ENCODE measurements at regions not wholly inside any gene's neighbourhood (a gene's known extent, or its start where the extent isn't known, plus 50 kb on each side); places are given as distances from the start of the nearest gene placed in this dataset.

- TF ChIP-seq HLTF (IDR thresholded peaks at IDR 0.05) (no peak), ZNF41 (CRISPR knock-in tag; conservative IDR thresholded peaks at IDR 0.05) (no peak), ZNF311 (CRISPR knock-in tag; IDR thresholded peaks at IDR 0.05) (no peak), HDAC2 (IDR thresholded peaks at IDR 0.05) (no peak), NFYB (IDR thresholded peaks at IDR 0.05; ENCODE audit: extremely low read depth, insufficient read length) (no peak), CREB1 (IDR thresholded peaks at IDR 0.05) (0 out of 2 replicates have a peak, but pooled peaks have one; percentile 18), CREB1 (CRISPR knock-in tag; IDR thresholded peaks at IDR 0.05) (no peak), SMAD1 (IDR thresholded peaks at IDR 0.05; ENCODE audit: low read depth, low read length, partially characterized antibody) (no peak), NR2C1 (IDR thresholded peaks at IDR 0.05) (no peak), NR2C1 (tag; IDR thresholded peaks at IDR 0.05) (no peak), ZKSCAN1 (IDR thresholded peaks at IDR 0.05; ENCODE audit: low read depth, low read length) (no peak), GABPB1 (CRISPR knock-in tag; IDR thresholded peaks at IDR 0.05) (no peak)
- TF ChIP-seq, protein P1, sequence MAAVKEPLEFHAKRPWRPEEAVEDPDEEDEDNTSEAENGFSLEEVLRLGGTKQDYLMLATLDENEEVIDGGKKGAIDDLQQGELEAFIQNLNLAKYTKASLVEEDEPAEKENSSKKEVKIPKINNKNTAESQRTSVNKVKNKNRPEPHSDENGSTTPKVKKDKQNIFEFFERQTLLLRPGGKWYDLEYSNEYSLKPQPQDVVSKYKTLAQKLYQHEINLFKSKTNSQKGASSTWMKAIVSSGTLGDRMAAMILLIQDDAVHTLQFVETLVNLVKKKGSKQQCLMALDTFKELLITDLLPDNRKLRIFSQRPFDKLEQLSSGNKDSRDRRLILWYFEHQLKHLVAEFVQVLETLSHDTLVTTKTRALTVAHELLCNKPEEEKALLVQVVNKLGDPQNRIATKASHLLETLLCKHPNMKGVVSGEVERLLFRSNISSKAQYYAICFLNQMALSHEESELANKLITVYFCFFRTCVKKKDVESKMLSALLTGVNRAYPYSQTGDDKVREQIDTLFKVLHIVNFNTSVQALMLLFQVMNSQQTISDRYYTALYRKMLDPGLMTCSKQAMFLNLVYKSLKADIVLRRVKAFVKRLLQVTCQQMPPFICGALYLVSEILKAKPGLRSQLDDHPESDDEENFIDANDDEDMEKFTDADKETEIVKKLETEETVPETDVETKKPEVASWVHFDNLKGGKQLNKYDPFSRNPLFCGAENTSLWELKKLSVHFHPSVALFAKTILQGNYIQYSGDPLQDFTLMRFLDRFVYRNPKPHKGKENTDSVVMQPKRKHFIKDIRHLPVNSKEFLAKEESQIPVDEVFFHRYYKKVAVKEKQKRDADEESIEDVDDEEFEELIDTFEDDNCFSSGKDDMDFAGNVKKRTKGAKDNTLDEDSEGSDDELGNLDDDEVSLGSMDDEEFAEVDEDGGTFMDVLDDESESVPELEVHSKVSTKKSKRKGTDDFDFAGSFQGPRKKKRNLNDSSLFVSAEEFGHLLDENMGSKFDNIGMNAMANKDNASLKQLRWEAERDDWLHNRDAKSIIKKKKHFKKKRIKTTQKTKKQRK (IDR thresholded peaks at IDR 0.05; ENCODE audit: borderline replicate concordance, low read depth, low read length), result no peak
Measured at GRCh38 chr16:79409978-79410377, 190.6 kb downstream of the MAF start (continued).
